ENCODE measurements at regions not wholly inside any gene's neighbourhood (a gene's known extent, or its start where the extent isn't known, plus 50 kb on each side); places are given as distances from the start of the nearest gene placed in this dataset.

- no peak for DNase-seq (ENCODE audit: low spot score)
- in situ Hi-C loops (cut with MboI; ENCODE audit: low sequenced_read_pairs, unreplicated experiment), result no loop called here
- no peak for TF ChIP-seq CTCF (IDR thresholded peaks at IDR 0.05; ENCODE audit: borderline replicate concordance, control extremely low read depth, extremely low read depth, insufficient read depth, missing control alignments)
Measured at GRCh38 chr14:61930101-61930857, 168.1 kb downstream of the SNAPC1 start.

- DNase-seq (ENCODE audit: low spot score), result no peak
- in situ Hi-C loops (cut with MboI; ENCODE audit: low sequenced_read_pairs, unreplicated experiment), result no loop called here
- TF ChIP-seq CTCF (IDR thresholded peaks at IDR 0.05; ENCODE audit: borderline replicate concordance, control extremely low read depth, extremely low read depth, insufficient read depth, missing control alignments), result no peak
Measured at GRCh38 chr14:61932974-61933373, 170.8 kb downstream of the SNAPC1 start.

- no peak for TF ChIP-seq CTCF (IDR thresholded peaks at IDR 0.05; ENCODE audit: borderline replicate concordance, control extremely low read depth, extremely low read depth, insufficient read depth, missing control alignments)
- no peak for DNase-seq (ENCODE audit: low spot score)
- in situ Hi-C loops (cut with MboI; ENCODE audit: low sequenced_read_pairs, unreplicated experiment), result no loop called here
Measured at GRCh38 chr14:61934385-61934784, 172.2 kb downstream of the SNAPC1 start.

- in situ Hi-C loops (cut with MboI; ENCODE audit: low sequenced_read_pairs, unreplicated experiment), result no loop called here
- TF ChIP-seq CTCF (IDR thresholded peaks at IDR 0.05; ENCODE audit: borderline replicate concordance, control extremely low read depth, extremely low read depth, insufficient read depth, missing control alignments), result no peak
- no peak for DNase-seq (ENCODE audit: low spot score)
Measured at GRCh38 chr14:61939776-61940175, 177.6 kb downstream of the SNAPC1 start.

- no peak for DNase-seq (ENCODE audit: low spot score)
- in situ Hi-C loops (cut with MboI; ENCODE audit: low sequenced_read_pairs, unreplicated experiment), result no loop called here
- TF ChIP-seq CTCF (IDR thresholded peaks at IDR 0.05; ENCODE audit: borderline replicate concordance, control extremely low read depth, extremely low read depth, insufficient read depth, missing control alignments), result no peak
Measured at GRCh38 chr14:61940666-61941420, 178.6 kb downstream of the SNAPC1 start.

GRCh38 chr14:61941421-61942150 is 179.4 kb downstream of the SNAPC1 start:
- in situ Hi-C loops (cut with MboI; ENCODE audit: low sequenced_read_pairs, unreplicated experiment), result no loop called here
- DNase-seq (ENCODE audit: low spot score), result no peak
- TF ChIP-seq CTCF (IDR thresholded peaks at IDR 0.05; ENCODE audit: borderline replicate concordance, control extremely low read depth, extremely low read depth, insufficient read depth, missing control alignments), result no peak

Measured in GM13976 (cell line).